Upper lobe of left lung (tissue), 6 donors: ENCODE measurements at regions not wholly inside any gene's neighbourhood (a gene's known extent, or its start where the extent isn't known, plus 50 kb on each side); places are given as distances from the start of the nearest gene placed in this dataset.

Experiments
- ATAC-seq, 2 donors: fragments of 200-7000 bp; cut with Tn5 transposase; one replicate each; pipeline ENCODE4 v1.9.1; 2022; ENCODE audit warnings: mild to moderate bottlenecking in 2 of 2, moderate library complexity in 2 of 2; ENCODE audit not compliant: low FRiP score in 2 of 2
- DNase-seq, 2 donors: peaks; one replicate each; pipeline ENCODE4 v3.0.0-alpha.2; 2019 to 2020
- H3K27ac ChIP-seq, 4 donors: fragments of 200-600 bp; sonication (generic); one replicate each; pipeline ENCODE4 v1.5.1; 2016 to 2019
- H3K27me3 ChIP-seq, 4 donors: fragments of 200-600 bp; sonication (generic); one replicate each; pipeline ENCODE4 v1.5.1; 2017 to 2019
- H3K36me3 ChIP-seq, 4 donors: fragments of 200-600 bp; sonication (generic); one replicate each; pipeline ENCODE4 v1.5.1; 2016 to 2019
- H3K4me1 ChIP-seq, 4 donors: fragments of 200-600 bp; sonication (generic); one replicate each; pipeline ENCODE4 v1.5.1; 2018 to 2019
- H3K4me3 ChIP-seq, 4 donors: fragments of 200-600 bp; sonication (generic); one replicate each; pipeline ENCODE4 v1.5.1; 2017 to 2019; ENCODE audit warnings: mild to moderate bottlenecking in 2 of 4, moderate library complexity in 1 of 4
- H3K9me3 ChIP-seq, 4 donors: fragments of 200-600 bp; sonication (generic); one replicate each; pipeline ENCODE4 v1.5.1; 2018 to 2019
- EP300 ChIP-seq, 4 donors: sonication (generic); formaldehyde crosslinking; IDR thresholded peaks; one replicate each; pipeline ENCODE4 v1.5.1; 2017; ENCODE audit warnings: antibody characterized with exemption in 4 of 4, control low read depth in 2 of 4
- POLR2A ChIP-seq, 4 donors: fragments of 450-650 bp; IDR thresholded peaks; one replicate each; pipeline ENCODE4 v1.5.1; 2016 to 2017; ENCODE audit warnings: antibody characterized with exemption in 4 of 4, mild to moderate bottlenecking in 2 of 4
- POLR2AphosphoS5 ChIP-seq, 2 donors: sonication (generic); formaldehyde crosslinking; IDR thresholded peaks; one replicate each; pipeline ENCODE4 v1.5.1; 2017; ENCODE audit warnings: antibody characterized with exemption in 2 of 2
- WGBS, 2 donors: methylation state at CpG; one replicate each; pipeline ENCODE4 v1.1.5; 2017 to 2018; 5-methylcytosine and 5-hydroxymethylcytosine counted together
- TF ChIP-seq, protein P1 (sequence below), 6 experiments: fragments of 450-650 bp in 4 of 6; fragments of 200-600 bp in 2 of 6; sonication (generic) in 2 of 6; IDR thresholded peaks; one replicate each; pipeline ENCODE4 v1.5.1; 2016 to 2019; ENCODE audit warnings: antibody characterized with exemption in 6 of 6
- donor health status: DM: no; HTN: no; CAD: no; lungs with moderate emphysema.
- donor health status: DM: no; HTN: yes; CAD: no; lungs with severe emphysema.

DNA sequence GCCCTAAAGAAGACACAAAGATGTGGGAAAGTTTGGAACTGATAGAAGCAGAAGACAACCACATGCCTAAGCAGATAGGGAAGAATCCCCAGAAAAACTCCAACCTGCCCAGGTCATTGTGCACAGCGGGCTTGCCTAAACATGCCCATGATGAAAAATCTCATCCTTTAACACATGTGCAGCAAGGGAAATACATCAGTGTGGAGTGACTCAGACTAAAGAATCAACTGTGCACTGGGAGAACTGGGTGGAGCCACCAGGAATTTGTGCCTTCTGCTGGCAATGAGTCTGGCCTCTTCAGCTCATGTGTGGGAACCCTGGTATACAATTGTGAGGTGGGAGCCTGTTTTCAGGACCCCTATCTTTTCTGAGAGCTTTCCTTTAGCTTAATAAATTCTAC is 398.5 kb downstream of the FSCB start:
- Histone ChIP-seq H3K4me1 (no peaks in the 10 kb centered on the region), H3K27me3 (no peaks in the 10 kb centered on the region), H3K4me3 (no peak overlapping the region), H3K27ac (no peak overlapping the region), H3K36me3 (no peaks in the 10 kb centered on the region), H3K9me3 (peaks cover 0 to 13% (median 0%) of the 10 kb centered on the region in 4 donors)
- no peak for ATAC-seq
- WGBS, 2 donors: 94 to 100% methylated on average over 1 of the region's 1 CpG
- no peak for DNase-seq
- TF ChIP-seq, protein P1, sequence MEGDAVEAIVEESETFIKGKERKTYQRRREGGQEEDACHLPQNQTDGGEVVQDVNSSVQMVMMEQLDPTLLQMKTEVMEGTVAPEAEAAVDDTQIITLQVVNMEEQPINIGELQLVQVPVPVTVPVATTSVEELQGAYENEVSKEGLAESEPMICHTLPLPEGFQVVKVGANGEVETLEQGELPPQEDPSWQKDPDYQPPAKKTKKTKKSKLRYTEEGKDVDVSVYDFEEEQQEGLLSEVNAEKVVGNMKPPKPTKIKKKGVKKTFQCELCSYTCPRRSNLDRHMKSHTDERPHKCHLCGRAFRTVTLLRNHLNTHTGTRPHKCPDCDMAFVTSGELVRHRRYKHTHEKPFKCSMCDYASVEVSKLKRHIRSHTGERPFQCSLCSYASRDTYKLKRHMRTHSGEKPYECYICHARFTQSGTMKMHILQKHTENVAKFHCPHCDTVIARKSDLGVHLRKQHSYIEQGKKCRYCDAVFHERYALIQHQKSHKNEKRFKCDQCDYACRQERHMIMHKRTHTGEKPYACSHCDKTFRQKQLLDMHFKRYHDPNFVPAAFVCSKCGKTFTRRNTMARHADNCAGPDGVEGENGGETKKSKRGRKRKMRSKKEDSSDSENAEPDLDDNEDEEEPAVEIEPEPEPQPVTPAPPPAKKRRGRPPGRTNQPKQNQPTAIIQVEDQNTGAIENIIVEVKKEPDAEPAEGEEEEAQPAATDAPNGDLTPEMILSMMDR (IDR thresholded peaks at IDR 0.05): no peak
- TF ChIP-seq POLR2AphosphoS5 (IDR thresholded peaks at IDR 0.05) (no peak), EP300 (IDR thresholded peaks at IDR 0.05) (no peak), POLR2A (IDR thresholded peaks at IDR 0.05) (no peak)

DNA sequence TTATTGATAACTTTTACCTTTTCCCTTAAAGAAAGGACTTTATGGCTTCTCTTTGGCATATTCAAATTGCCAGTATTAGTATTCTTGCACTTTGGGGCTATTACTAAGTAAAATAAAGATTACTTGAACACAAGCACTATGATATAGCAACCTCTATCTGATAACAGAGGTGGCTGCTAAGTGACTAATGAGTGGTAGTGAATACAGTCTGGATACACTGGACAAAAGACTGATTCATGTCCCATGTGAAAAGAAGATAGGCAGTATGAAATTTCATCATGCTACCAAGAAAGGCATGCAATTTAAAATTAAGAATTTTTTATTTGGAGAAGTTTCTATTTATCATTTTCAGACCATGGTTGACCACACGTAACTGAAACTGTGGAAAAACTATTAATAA is 399.9 kb downstream of the FSCB start:
- H3K9me3 ChIP-seq: peaks cover 0 to 13% (median 0%) of the 10 kb centered on the region in 4 donors
- H3K27ac ChIP-seq: no peak overlapping the region
- DNase-seq (no peak), ATAC-seq (no peak)
- no peak for TF ChIP-seq POLR2A (IDR thresholded peaks at IDR 0.05)
- no peak for TF ChIP-seq EP300 (IDR thresholded peaks at IDR 0.05)
- TF ChIP-seq, protein P1 (IDR thresholded peaks at IDR 0.05): no peak
- TF ChIP-seq POLR2AphosphoS5 (IDR thresholded peaks at IDR 0.05): no peak
- no peak overlapping the region for H3K4me3 ChIP-seq
- H3K27me3 ChIP-seq: no peaks in the 10 kb centered on the region
- WGBS, 2 donors: 74 to 87% methylated on average over 1 of the region's 1 CpG
- H3K4me1 ChIP-seq: no peaks in the 10 kb centered on the region
- no peaks in the 10 kb centered on the region for H3K36me3 ChIP-seq

DNA sequence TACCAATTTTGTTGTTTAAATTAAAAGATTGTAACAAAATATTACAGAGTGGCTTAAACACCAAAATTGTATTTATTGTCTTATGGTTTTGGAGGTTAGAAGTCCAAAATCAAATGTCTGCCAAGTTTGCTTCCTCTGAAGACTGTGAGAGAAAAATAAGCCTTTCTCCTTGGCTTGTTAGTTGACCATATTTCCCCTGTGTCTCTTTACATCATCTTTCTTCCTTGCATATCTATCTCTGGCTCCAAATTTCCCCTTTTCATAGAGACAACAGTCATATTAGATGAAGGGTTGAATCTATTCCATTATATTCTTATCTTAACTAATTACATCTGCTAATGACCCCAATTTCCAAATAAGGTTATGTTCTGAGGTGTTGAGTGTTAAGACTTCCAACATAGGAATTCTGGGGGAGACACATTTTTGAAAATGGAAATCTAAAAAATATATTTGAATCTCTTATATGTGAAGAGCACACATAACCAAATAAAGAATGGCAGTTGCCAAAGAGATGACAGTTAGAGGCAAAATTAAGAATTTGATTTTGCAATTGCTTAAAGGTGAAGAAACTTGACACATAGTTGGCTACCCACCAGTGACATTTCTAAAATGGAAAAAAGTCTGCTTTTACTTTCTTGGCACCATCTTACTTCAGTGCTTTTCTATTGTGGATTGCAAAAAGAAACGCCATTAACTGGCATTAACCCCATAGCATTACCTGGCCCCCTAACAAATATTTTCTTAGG is 407.2 kb downstream of the FSCB start:
- Histone ChIP-seq H3K27ac (no peak overlapping the region), H3K4me1 (no peaks in the 10 kb centered on the region), H3K4me3 (no peak overlapping the region), H3K27me3 (no peaks in the 10 kb centered on the region), H3K36me3 (no peaks in the 10 kb centered on the region), H3K9me3 (peaks cover 0 to 5% (median 0%) of the 10 kb centered on the region in 4 donors)
- WGBS, 2 donors: 64 to 83% methylated on average over 1 of the region's 1 CpG
- DNase-seq (no peak), ATAC-seq (no peak)
- TF ChIP-seq POLR2A (IDR thresholded peaks at IDR 0.05) (no peak), POLR2AphosphoS5 (IDR thresholded peaks at IDR 0.05) (no peak)
- TF ChIP-seq, protein P1 (IDR thresholded peaks at IDR 0.05): no peak

DNA sequence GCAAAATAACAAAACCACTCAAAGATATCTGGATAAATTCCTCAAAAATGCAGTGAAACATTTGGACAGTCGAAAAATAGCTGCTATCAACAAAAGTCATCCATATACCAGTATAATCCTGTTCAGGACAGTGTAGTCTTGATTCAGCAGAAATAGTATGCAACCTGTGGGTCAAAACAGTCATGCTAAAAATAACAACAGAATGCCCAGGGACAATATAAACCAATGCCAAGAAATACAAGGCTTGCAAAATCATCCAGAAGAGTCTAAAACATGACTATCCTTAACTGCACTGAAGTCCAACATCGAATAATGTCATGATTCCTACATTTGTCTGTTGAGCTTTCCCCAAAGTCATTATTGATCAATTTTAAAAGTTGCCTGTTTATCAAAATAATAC is 425.9 kb downstream of the FSCB start:
- Histone ChIP-seq H3K27ac (no peak overlapping the region), H3K4me3 (no peak overlapping the region), H3K36me3 (no peaks in the 10 kb centered on the region), H3K27me3 (no peaks in the 10 kb centered on the region), H3K9me3 (no peaks in the 10 kb centered on the region), H3K4me1 (no peaks in the 10 kb centered on the region)
- TF ChIP-seq POLR2A (IDR thresholded peaks at IDR 0.05) (no peak), POLR2AphosphoS5 (IDR thresholded peaks at IDR 0.05) (no peak)
- TF ChIP-seq, protein P1 (IDR thresholded peaks at IDR 0.05): no peak
- ATAC-seq (no peak), DNase-seq (no peak)
- WGBS, 2 donors: 83 to 88% methylated on average over 2 of the region's 2 CpGs

DNA sequence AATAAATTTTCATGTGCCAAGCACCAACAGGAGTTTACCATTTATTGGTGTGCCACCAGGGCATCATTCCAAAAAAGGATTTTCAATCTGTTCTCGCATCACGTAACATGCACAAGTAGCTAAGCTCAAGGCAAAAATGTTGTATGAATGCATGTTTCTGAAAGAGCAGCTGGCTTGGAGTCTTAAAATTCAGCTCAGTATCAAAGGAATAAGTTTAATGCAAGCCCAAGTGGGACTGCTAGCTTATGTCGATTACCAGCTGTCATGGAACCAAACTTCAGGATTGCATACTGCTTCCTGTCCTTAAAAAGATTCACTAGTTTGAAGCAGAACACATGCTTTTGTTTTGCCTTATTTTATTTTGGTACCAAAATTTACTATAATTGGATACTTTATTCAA is 437.0 kb downstream of the FSCB start:
- H3K36me3 ChIP-seq: no peaks in the 10 kb centered on the region
- no peaks in the 10 kb centered on the region for H3K9me3 ChIP-seq
- no peaks in the 10 kb centered on the region for H3K4me1 ChIP-seq
- DNase-seq (no peak), ATAC-seq (no peak)
- TF ChIP-seq POLR2AphosphoS5 (IDR thresholded peaks at IDR 0.05) (no peak), POLR2A (IDR thresholded peaks at IDR 0.05) (no peak), EP300 (IDR thresholded peaks at IDR 0.05) (no peak)
- TF ChIP-seq, protein P1 (IDR thresholded peaks at IDR 0.05): no peak
- H3K27me3 ChIP-seq: no peaks in the 10 kb centered on the region
- H3K27ac ChIP-seq: no peak overlapping the region
- WGBS, 2 donors: 83 to 90% methylated on average over 3 of the region's 3 CpGs
- H3K4me3 ChIP-seq: no peak overlapping the region
